ENCODE measurements at regions not wholly inside any gene's neighbourhood (a gene's known extent, or its start where the extent isn't known, plus 50 kb on each side); places are given as distances from the start of the nearest gene placed in this dataset.

- TF ChIP-seq, protein P1, sequence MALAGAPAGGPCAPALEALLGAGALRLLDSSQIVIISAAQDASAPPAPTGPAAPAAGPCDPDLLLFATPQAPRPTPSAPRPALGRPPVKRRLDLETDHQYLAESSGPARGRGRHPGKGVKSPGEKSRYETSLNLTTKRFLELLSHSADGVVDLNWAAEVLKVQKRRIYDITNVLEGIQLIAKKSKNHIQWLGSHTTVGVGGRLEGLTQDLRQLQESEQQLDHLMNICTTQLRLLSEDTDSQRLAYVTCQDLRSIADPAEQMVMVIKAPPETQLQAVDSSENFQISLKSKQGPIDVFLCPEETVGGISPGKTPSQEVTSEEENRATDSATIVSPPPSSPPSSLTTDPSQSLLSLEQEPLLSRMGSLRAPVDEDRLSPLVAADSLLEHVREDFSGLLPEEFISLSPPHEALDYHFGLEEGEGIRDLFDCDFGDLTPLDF (CRISPR knock-in tag; IDR thresholded peaks at IDR 0.05) = no peak
- TF ChIP-seq REPIN1 (CRISPR knock-in tag; IDR thresholded peaks at IDR 0.05; ENCODE audit: borderline replicate concordance, low read depth) (no peak), ZNF367 (CRISPR knock-in tag; IDR thresholded peaks at IDR 0.05; ENCODE audit: borderline replicate concordance) (no peak), EP300 (IDR thresholded peaks at IDR 0.05; ENCODE audit: low read depth in 2 of 2, low read length in 2 of 2) (no peak), EP300 (CRISPR knock-in tag; IDR thresholded peaks at IDR 0.05; ENCODE audit: borderline replicate concordance) (no peak), CTCF (CRISPR knock-in tag; IDR thresholded peaks at IDR 0.05) (no peak), RAD21 (CRISPR knock-in tag; IDR thresholded peaks at IDR 0.05) (no peak), TCF12 (IDR thresholded peaks at IDR 0.05) (no peak), TCF12 (CRISPR knock-in tag; IDR thresholded peaks at IDR 0.05) (no peak), NFRKB (IDR thresholded peaks at IDR 0.05) (no peak)
- TF ChIP-seq, protein P2, sequence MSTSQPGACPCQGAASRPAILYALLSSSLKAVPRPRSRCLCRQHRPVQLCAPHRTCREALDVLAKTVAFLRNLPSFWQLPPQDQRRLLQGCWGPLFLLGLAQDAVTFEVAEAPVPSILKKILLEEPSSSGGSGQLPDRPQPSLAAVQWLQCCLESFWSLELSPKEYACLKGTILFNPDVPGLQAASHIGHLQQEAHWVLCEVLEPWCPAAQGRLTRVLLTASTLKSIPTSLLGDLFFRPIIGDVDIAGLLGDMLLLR (CRISPR knock-in tag; IDR thresholded peaks at IDR 0.05) = no peak
Observed at GRCh38 chr1:228923973-228924686, 188.9 kb downstream of the RHOU start.

All from HepG2 (cell line).